DND-41 (cell line): ENCODE measurements at regions not wholly inside any gene's neighbourhood (a gene's known extent, or its start where the extent isn't known, plus 50 kb on each side); places are given as distances from the start of the nearest gene placed in this dataset.

Experiments used
- EZH2 ChIP-seq: IDR thresholded peaks from 3 replicates; pipeline ENCODE4 v1.6.1; 2012; ENCODE audit warnings: borderline replicate concordance, low read depth, mild to moderate bottlenecking, moderate library complexity, low read length, inconsistent platforms; ENCODE audit not compliant: severe bottlenecking
- TF ChIP-seq, protein P1 (sequence below): IDR thresholded peaks from 2 replicates; pipeline ENCODE4 v1.5.1; 2012; ENCODE audit warnings: borderline replicate concordance, low read length, moderate library complexity, mild to moderate bottlenecking; ENCODE audit not compliant: poor library complexity, severe bottlenecking; ENCODE audit errors: extremely low read depth

DNA sequence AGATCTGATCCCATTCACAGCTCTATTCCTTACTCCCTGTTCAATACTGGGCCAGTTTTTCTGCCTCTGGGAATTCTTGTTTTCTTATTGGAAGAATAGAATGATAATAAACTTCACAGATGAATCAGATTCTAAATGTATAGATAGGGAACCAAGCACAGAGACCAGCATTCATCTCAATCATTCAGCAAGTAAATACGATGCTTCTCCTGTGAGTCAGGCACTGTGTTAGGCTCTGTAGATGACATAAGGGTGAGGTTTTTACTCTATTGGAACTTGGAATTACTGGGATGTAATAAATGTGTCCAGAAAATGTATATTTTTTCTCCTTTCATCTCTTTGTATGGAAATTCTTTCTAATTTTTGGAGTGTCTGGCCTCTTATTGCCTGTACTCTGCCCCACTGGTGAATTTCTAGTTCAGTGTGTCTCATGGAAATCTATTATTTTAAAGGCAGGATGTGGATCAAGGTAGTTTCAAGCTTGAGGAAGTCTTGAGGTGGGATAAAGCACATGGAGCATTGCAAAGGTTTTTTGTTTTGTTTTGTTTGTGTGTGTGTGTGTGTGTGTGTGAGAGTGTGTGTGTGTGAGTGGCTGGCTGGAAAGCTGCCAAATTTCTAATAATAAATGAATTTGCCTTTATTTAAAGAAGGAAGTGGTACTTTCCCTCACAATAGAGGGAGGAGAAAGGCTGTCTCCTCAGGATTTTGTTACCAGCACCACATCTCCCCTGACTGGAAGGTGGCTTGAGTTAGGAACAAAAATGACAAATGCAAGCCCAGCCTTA lies 117.9 kb upstream of the HS3ST1 start:
- TF ChIP-seq, protein P1, sequence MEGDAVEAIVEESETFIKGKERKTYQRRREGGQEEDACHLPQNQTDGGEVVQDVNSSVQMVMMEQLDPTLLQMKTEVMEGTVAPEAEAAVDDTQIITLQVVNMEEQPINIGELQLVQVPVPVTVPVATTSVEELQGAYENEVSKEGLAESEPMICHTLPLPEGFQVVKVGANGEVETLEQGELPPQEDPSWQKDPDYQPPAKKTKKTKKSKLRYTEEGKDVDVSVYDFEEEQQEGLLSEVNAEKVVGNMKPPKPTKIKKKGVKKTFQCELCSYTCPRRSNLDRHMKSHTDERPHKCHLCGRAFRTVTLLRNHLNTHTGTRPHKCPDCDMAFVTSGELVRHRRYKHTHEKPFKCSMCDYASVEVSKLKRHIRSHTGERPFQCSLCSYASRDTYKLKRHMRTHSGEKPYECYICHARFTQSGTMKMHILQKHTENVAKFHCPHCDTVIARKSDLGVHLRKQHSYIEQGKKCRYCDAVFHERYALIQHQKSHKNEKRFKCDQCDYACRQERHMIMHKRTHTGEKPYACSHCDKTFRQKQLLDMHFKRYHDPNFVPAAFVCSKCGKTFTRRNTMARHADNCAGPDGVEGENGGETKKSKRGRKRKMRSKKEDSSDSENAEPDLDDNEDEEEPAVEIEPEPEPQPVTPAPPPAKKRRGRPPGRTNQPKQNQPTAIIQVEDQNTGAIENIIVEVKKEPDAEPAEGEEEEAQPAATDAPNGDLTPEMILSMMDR = no peak
- TF ChIP-seq EZH2 = no peak
